ENCODE measurements at regions not wholly inside any gene's neighbourhood (a gene's known extent, or its start where the extent isn't known, plus 50 kb on each side); places are given as distances from the start of the nearest gene placed in this dataset.

DNA sequence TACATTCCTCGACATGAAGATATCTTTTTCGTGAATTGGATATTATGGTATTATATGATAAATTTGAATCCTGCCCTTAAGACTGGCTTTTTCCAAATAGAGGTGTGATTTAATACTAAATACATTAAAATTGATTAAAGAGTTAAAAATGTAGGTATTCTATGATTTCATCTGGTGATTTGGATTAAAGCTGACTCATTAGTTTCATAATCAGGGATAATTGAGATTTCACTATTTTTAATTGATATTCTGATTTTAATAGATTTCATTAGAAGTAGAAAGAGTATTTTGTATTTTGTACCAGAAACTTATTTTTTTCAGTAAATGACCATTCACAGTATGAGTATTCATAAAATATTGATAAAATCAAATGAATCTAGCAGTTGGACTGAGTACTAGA lies 524.1 kb downstream of the PLCL1 start:
- in situ Hi-C loops (cut with MboI; ENCODE audit: low sequenced_read_pairs, unreplicated experiment), result no loop called here
- no peak for DNase-seq (ENCODE audit: low spot score)
- TF ChIP-seq, protein P1, sequence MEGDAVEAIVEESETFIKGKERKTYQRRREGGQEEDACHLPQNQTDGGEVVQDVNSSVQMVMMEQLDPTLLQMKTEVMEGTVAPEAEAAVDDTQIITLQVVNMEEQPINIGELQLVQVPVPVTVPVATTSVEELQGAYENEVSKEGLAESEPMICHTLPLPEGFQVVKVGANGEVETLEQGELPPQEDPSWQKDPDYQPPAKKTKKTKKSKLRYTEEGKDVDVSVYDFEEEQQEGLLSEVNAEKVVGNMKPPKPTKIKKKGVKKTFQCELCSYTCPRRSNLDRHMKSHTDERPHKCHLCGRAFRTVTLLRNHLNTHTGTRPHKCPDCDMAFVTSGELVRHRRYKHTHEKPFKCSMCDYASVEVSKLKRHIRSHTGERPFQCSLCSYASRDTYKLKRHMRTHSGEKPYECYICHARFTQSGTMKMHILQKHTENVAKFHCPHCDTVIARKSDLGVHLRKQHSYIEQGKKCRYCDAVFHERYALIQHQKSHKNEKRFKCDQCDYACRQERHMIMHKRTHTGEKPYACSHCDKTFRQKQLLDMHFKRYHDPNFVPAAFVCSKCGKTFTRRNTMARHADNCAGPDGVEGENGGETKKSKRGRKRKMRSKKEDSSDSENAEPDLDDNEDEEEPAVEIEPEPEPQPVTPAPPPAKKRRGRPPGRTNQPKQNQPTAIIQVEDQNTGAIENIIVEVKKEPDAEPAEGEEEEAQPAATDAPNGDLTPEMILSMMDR (IDR thresholded peaks at IDR 0.05; ENCODE audit: borderline replicate concordance, control extremely low read depth, extremely low read depth, insufficient read depth, missing control alignments), result no peak

DNA sequence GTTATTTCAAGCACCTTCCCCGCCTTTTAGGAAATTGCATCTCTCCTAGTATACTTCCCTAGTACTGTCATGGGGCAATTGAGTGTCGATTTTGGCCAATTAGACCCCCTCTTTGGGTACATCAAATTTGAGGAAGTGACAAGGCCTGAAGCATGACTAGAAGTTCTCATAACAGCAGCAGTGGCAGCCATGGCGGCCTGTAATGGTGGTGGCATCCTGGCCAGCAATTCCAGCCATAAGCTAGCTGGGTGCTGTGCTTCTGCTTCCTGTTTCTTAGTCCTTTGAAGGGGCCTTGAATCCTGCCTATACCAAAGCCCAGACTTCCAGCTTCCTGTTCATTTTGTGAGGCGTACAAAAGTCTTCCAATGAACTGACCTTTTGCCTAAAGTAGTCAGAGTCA lies 523.1 kb downstream of the PLCL1 start:
- DNase-seq (ENCODE audit: low spot score), result no peak
- TF ChIP-seq, protein P1 (IDR thresholded peaks at IDR 0.05; ENCODE audit: borderline replicate concordance, control extremely low read depth, extremely low read depth, insufficient read depth, missing control alignments), result no peak
- in situ Hi-C loops (cut with MboI; ENCODE audit: low sequenced_read_pairs, unreplicated experiment), result no loop called here

DNA sequence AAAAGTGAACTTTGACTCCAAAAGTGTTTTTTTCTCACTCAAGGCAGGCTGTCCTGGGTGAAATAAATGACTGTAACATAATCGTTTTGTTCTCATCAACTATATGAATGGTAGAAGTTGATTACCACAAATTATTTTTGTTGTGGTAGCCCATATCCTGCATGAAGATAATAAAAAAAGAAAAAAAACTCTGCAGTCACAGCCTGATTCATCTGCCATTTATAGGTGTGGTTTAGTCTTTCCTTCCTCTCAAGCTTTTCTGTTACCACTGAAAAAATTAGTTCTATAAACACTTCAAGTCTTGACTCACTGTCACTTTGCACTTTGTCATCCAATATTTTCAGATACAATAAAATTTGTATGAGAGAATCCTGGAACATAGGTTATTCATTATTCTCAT lies 522.0 kb downstream of the PLCL1 start:
- TF ChIP-seq, protein P1 (IDR thresholded peaks at IDR 0.05; ENCODE audit: borderline replicate concordance, control extremely low read depth, extremely low read depth, insufficient read depth, missing control alignments), result no peak
- DNase-seq (ENCODE audit: low spot score), result no peak

DNA sequence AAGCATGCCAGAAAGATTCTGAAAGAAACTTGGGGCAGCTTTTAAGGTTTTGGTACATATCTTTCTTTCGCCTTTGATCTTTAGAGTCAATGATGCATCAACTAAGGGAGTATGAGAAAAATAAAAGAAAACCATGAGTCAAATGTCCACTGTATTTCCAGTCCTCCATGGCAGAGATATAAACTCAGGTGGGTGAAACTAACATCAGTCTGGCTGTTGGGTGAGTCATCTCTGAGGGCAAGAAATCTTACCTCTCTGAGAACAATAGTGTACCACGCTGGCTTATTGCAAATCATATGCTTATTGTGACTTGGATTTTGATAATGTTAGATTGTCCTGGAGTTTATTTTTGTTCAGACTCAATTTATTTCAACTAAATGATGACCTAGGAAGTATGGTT lies 521.0 kb downstream of the PLCL1 start:
- DNase-seq (ENCODE audit: low spot score), result no peak
- in situ Hi-C loops (cut with MboI; ENCODE audit: low sequenced_read_pairs, unreplicated experiment), result no loop called here
- TF ChIP-seq, protein P1 (IDR thresholded peaks at IDR 0.05; ENCODE audit: borderline replicate concordance, control extremely low read depth, extremely low read depth, insufficient read depth, missing control alignments), result no peak

More for the DNA sequence above, 522.0 kb downstream of the PLCL1 start:
- in situ Hi-C loops (cut with MboI; ENCODE audit: low sequenced_read_pairs, unreplicated experiment), result no loop called here

DNA sequence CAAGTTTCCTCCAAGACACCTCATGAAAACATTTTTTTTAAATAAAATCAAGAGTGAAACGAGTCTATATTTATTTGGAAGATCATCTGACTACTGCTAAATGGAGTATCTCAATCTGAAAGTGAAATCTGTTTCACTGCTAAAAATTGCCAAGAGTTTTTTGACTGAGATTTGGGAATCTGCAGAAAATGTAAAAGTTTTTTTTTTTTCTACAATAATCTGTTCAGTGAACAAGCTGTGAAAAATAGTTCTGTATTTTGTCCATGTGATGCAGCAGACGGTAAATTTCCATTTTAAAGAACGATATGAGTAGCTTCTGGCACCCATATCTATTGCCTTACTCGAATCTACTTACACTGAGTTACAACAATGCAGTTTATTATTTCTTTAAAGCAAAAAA lies 519.7 kb downstream of the PLCL1 start:
- TF ChIP-seq, protein P1 (IDR thresholded peaks at IDR 0.05; ENCODE audit: borderline replicate concordance, control extremely low read depth, extremely low read depth, insufficient read depth, missing control alignments), result no peak
- DNase-seq (ENCODE audit: low spot score), result no peak
- in situ Hi-C loops (cut with MboI; ENCODE audit: low sequenced_read_pairs, unreplicated experiment), result loop anchor here (25.0 kb wide), 2 partner anchors 1163 to 1413 kb away; no protein-coding TSS in a partner anchor

DNA sequence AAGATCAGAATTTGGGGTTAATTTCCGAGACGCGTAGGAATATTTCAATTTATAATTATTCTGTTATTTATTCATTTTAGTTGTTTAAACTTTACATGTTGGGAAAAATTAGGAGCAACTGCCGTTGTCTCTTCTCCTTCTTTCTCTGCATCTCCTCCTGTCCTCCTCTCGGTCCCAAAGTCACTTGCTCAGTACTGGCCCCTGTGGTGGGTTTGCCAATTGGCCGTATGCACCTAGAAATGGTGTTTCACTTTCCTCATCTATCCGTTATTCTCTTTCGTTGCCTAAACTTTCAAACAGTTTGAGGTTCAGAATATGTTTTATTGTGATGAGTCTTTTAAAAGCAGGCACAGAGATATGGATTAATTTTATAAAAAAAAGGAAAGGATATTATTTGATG lies 517.9 kb downstream of the PLCL1 start:
- TF ChIP-seq, protein P1 (IDR thresholded peaks at IDR 0.05; ENCODE audit: borderline replicate concordance, control extremely low read depth, extremely low read depth, insufficient read depth, missing control alignments), result no peak
- no peak for DNase-seq (ENCODE audit: low spot score)
- in situ Hi-C loops (cut with MboI; ENCODE audit: low sequenced_read_pairs, unreplicated experiment), result loop anchor here (25.0 kb wide), 2 partner anchors 1165 to 1415 kb away; no protein-coding TSS in a partner anchor
